T47D (cell line): ENCODE measurements at regions not wholly inside any gene's neighbourhood (a gene's known extent, or its start where the extent isn't known, plus 50 kb on each side); places are given as distances from the start of the nearest gene placed in this dataset.

ENCODE experiments used
- DNase-seq, 2 experiments: peaks; one replicate each; pipeline versions ENCODE4 v3.0.0 to v3.0.0-alpha.2; 2011 to 2012; ENCODE audit warnings: low read depth in 1 of 2, low spot score in 1 of 2
- JUND ChIP-seq: IDR thresholded peaks from 2 replicates; pipeline ENCODE4 v1.6.1; 2012; ENCODE audit warnings: low read depth
- in situ Hi-C: cut with HindIII; loops from 2 replicates; pipeline ENCODE4 v1.10.0; 2016; ENCODE audit warnings: low sequenced_read_pairs, low pct_unique_long_range_greater_than_20kb

GRCh38 chr1:14516974-14517840, 81.3 kb upstream of the KAZN start:
- TF ChIP-seq JUND, result no peak
- in situ Hi-C loops, result no loop called here

GRCh38 chr1:14517841-14518180, 80.7 kb upstream of the KAZN start:
- no peak for DNase-seq
- in situ Hi-C loops, result no loop called here
- no peak for TF ChIP-seq JUND

More at GRCh38 chr1:14516974-14517840, 81.3 kb upstream of the KAZN start:
- DNase-seq, result no peak

- no peak for TF ChIP-seq JUND
- in situ Hi-C loops, result no loop called here
- DNase-seq, result no peak
Observed at GRCh38 chr1:14519976-14520375, 78.5 kb upstream of the KAZN start.

GRCh38 chr1:14520514-14521163, 77.8 kb upstream of the KAZN start:
- no peak for TF ChIP-seq JUND
- DNase-seq, result no peak
- in situ Hi-C loops, result no loop called here

- in situ Hi-C loops, result no loop called here
- DNase-seq, result no peak
- TF ChIP-seq JUND, result no peak
Observed at GRCh38 chr1:14521622-14522021, 76.9 kb upstream of the KAZN start.

- no peak for TF ChIP-seq JUND
- no peak for DNase-seq
- in situ Hi-C loops, result no loop called here
Observed at GRCh38 chr1:14522077-14522925, 76.2 kb upstream of the KAZN start.

GRCh38 chr1:14522926-14523241, 75.6 kb upstream of the KAZN start:
- TF ChIP-seq JUND, result no peak
- DNase-seq, result no peak
- in situ Hi-C loops, result no loop called here

- in situ Hi-C loops, result no loop called here
- no peak for DNase-seq
- no peak for TF ChIP-seq JUND
Observed at GRCh38 chr1:14524826-14525636, 73.5 kb upstream of the KAZN start.

- in situ Hi-C loops, result no loop called here
- no peak for TF ChIP-seq JUND
- DNase-seq, result no peak
Observed at GRCh38 chr1:14529475-14529874, 69.0 kb upstream of the KAZN start.

- in situ Hi-C loops, result no loop called here
- DNase-seq, result no peak
- TF ChIP-seq JUND, result no peak
Observed at GRCh38 chr1:14531519-14531918, 67.0 kb upstream of the KAZN start.

- no peak for DNase-seq
- in situ Hi-C loops, result no loop called here
- TF ChIP-seq JUND, result no peak
Observed at GRCh38 chr1:14535619-14536355, 62.7 kb upstream of the KAZN start.
